K562 (cell line): ENCODE measurements at regions not wholly inside any gene's neighbourhood (a gene's known extent, or its start where the extent isn't known, plus 50 kb on each side); places are given as distances from the start of the nearest gene placed in this dataset.

Experiments used
- CXXC5 ChIP-seq: fragments of 250-450 bp; sonication (Bioruptor Pico); IDR thresholded peaks from 2 replicates; pipeline ENCODE4 v1.8.0; 2022; ENCODE audit warnings: inconsistent platforms, mild to moderate bottlenecking, moderate library complexity
- POLR3G ChIP-seq: IDR thresholded peaks from 2 replicates; pipeline ENCODE4 v1.6.1; 2011; ENCODE audit not compliant: insufficient read length, insufficient replicate concordance; ENCODE audit errors: extremely low read depth
- TF ChIP-seq, protein P1 (sequence below), 2 experiments: fragments of 450-650 bp; IDR thresholded peaks; 2 replicates each; pipeline ENCODE4 v1.6.1; 2018; ENCODE audit warnings: mild to moderate bottlenecking in 2 of 2, low read depth in 1 of 2; ENCODE audit not compliant: partially characterized antibody in 2 of 2
- TF ChIP-seq, protein P2 (sequence below): sonication (generic); formaldehyde crosslinking; IDR thresholded peaks from 2 replicates; pipeline ENCODE4 v1.8.0; 2022; ENCODE audit warnings: mild to moderate bottlenecking, missing genetic modification reagents
- TF ChIP-seq, protein P3 (sequence below): sonication (generic); IDR thresholded peaks from 2 replicates; pipeline ENCODE4 v1.6.1; 2016
- TF ChIP-seq, protein P4 (sequence below), 2 experiments: IDR thresholded peaks in 1 of 2; conservative IDR thresholded peaks in 1 of 2; 2 replicates each; pipeline ENCODE4 v1.6.1; 2016; ENCODE audit warnings: low read depth in 2 of 2, mild to moderate bottlenecking in 1 of 2, missing compliant biosample characterization in 1 of 2, missing genetic modification characterization in 1 of 2, moderate library complexity in 1 of 2
- TF ChIP-seq, protein P5 (sequence below), 2 experiments: fragments of 450-650 bp; formaldehyde crosslinking in 1 of 2; IDR thresholded peaks; 2 replicates each; pipeline versions ENCODE4 v1.4.0 to v1.6.1; 2014 to 2020; ENCODE audit warnings: mild to moderate bottlenecking in 2 of 2, borderline replicate concordance in 1 of 2, low read depth in 1 of 2

DNA sequence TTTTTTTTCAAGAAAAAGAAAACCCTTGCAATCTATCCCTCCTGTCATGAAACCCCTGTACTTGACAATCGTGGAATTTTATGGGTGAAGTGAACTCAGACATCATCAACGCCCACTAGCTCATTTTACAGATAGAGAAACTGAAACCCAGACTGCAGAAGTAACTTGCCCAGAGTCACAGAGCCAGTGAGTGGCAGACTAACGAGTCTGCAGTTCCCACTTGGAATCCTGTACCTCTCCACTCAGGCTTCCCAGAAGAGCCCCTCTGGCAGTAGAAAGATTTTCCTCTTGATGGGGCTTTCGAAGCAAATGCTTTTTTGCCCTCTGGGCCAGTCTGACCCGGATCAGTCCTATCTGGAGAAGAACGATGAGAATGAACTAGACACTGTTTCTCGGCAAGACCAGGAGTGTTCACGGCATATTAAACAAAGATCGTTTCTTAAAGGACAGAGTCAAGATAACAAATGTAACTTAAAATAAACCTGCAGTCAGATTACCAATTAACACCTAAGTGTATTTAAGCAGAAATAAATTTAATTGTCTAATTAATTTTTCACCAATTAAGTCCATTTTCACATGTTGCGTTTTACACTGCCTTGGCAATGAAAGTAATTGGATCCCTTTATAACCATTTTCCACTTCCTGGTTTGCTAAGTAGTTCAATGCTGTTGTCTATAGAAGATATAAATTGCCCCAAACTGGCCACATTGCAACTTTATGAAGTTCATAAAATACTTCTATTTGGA lies 61.3 kb upstream of the CREB3L1 start (continued):
- TF ChIP-seq, protein P1, sequence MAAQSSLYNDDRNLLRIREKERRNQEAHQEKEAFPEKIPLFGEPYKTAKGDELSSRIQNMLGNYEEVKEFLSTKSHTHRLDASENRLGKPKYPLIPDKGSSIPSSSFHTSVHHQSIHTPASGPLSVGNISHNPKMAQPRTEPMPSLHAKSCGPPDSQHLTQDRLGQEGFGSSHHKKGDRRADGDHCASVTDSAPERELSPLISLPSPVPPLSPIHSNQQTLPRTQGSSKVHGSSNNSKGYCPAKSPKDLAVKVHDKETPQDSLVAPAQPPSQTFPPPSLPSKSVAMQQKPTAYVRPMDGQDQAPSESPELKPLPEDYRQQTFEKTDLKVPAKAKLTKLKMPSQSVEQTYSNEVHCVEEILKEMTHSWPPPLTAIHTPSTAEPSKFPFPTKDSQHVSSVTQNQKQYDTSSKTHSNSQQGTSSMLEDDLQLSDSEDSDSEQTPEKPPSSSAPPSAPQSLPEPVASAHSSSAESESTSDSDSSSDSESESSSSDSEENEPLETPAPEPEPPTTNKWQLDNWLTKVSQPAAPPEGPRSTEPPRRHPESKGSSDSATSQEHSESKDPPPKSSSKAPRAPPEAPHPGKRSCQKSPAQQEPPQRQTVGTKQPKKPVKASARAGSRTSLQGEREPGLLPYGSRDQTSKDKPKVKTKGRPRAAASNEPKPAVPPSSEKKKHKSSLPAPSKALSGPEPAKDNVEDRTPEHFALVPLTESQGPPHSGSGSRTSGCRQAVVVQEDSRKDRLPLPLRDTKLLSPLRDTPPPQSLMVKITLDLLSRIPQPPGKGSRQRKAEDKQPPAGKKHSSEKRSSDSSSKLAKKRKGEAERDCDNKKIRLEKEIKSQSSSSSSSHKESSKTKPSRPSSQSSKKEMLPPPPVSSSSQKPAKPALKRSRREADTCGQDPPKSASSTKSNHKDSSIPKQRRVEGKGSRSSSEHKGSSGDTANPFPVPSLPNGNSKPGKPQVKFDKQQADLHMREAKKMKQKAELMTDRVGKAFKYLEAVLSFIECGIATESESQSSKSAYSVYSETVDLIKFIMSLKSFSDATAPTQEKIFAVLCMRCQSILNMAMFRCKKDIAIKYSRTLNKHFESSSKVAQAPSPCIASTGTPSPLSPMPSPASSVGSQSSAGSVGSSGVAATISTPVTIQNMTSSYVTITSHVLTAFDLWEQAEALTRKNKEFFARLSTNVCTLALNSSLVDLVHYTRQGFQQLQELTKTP (IDR thresholded peaks at IDR 0.05; ENCODE audit: low read depth in 1 of 2, partially characterized antibody in 2 of 2): peak in 1 of 2 experiments; percentile 11
- TF ChIP-seq POLR3G: no peak
- TF ChIP-seq CXXC5 (CRISPR knock-in tag): peak; percentile 27; the same call in 1 of the 2 replicates
- TF ChIP-seq, protein P2, sequence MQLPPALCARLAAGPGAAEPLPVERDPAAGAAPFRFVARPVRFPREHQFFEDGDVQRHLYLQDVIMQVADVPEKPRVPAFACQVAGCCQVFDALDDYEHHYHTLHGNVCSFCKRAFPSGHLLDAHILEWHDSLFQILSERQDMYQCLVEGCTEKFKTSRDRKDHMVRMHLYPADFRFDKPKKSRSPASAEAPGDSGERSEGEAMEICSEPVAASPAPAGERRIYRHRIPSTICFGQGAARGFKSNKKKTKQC: no peak
- TF ChIP-seq, protein P3, sequence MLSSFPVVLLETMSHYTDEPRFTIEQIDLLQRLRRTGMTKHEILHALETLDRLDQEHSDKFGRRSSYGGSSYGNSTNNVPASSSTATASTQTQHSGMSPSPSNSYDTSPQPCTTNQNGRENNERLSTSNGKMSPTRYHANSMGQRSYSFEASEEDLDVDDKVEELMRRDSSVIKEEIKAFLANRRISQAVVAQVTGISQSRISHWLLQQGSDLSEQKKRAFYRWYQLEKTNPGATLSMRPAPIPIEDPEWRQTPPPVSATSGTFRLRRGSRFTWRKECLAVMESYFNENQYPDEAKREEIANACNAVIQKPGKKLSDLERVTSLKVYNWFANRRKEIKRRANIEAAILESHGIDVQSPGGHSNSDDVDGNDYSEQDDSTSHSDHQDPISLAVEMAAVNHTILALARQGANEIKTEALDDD: peak; percentile 20; the same call in 1 of the 2 replicates
- TF ChIP-seq, protein P4, sequence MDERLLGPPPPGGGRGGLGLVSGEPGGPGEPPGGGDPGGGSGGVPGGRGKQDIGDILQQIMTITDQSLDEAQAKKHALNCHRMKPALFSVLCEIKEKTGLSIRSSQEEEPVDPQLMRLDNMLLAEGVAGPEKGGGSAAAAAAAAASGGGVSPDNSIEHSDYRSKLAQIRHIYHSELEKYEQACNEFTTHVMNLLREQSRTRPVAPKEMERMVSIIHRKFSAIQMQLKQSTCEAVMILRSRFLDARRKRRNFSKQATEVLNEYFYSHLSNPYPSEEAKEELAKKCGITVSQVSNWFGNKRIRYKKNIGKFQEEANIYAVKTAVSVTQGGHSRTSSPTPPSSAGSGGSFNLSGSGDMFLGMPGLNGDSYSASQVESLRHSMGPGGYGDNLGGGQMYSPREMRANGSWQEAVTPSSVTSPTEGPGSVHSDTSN (CRISPR knock-in tag; IDR thresholded peaks at IDR 0.05; ENCODE audit: low read depth): no peak
- TF ChIP-seq, protein P4 (tag; conservative IDR thresholded peaks at IDR 0.05; ENCODE audit: low read depth): 0 out of 2 replicates have a peak, but pooled peaks have one; percentile 19
- TF ChIP-seq, protein P5, sequence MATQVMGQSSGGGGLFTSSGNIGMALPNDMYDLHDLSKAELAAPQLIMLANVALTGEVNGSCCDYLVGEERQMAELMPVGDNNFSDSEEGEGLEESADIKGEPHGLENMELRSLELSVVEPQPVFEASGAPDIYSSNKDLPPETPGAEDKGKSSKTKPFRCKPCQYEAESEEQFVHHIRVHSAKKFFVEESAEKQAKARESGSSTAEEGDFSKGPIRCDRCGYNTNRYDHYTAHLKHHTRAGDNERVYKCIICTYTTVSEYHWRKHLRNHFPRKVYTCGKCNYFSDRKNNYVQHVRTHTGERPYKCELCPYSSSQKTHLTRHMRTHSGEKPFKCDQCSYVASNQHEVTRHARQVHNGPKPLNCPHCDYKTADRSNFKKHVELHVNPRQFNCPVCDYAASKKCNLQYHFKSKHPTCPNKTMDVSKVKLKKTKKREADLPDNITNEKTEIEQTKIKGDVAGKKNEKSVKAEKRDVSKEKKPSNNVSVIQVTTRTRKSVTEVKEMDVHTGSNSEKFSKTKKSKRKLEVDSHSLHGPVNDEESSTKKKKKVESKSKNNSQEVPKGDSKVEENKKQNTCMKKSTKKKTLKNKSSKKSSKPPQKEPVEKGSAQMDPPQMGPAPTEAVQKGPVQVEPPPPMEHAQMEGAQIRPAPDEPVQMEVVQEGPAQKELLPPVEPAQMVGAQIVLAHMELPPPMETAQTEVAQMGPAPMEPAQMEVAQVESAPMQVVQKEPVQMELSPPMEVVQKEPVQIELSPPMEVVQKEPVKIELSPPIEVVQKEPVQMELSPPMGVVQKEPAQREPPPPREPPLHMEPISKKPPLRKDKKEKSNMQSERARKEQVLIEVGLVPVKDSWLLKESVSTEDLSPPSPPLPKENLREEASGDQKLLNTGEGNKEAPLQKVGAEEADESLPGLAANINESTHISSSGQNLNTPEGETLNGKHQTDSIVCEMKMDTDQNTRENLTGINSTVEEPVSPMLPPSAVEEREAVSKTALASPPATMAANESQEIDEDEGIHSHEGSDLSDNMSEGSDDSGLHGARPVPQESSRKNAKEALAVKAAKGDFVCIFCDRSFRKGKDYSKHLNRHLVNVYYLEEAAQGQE (IDR thresholded peaks at IDR 0.05; ENCODE audit: borderline replicate concordance): 0 out of 2 replicates have a peak, but pooled peaks have one; percentile 10
- TF ChIP-seq, protein P5 (CRISPR knock-in tag; IDR thresholded peaks at IDR 0.05; ENCODE audit: low read depth): no peak
